Smooth muscle cell (in vitro differentiated cells): ENCODE measurements at regions not wholly inside any gene's neighbourhood (a gene's known extent, or its start where the extent isn't known, plus 50 kb on each side); places are given as distances from the start of the nearest gene placed in this dataset.

Experiments used
- DNase-seq: peaks from one replicate; lab custom pipeline; 2025; ENCODE audit not compliant: unreplicated experiment; lab: John Stamatoyannopoulos, UW
- H2AFZ ChIP-seq: fragments of 200-600 bp; sonication (generic); 2 replicates; pipeline ENCODE4 v1.6.0; 2016; ENCODE audit warnings: antibody characterized with exemption, low read depth, mild to moderate bottlenecking
- H3F3A ChIP-seq: fragments of 200-600 bp; sonication (generic); 2 replicates; pipeline ENCODE4 v1.6.0; 2017; ENCODE audit warnings: antibody characterized with exemption, low read depth
- H3K27ac ChIP-seq: fragments of 200-600 bp; sonication (generic); 2 replicates; pipeline ENCODE4 v1.5.1; 2016; ENCODE audit warnings: low read depth, mild to moderate bottlenecking
- H3K27me3 ChIP-seq: fragments of 200-600 bp; sonication (generic); 2 replicates; pipeline ENCODE4 v1.6.1; 2016; ENCODE audit warnings: low read depth, mild to moderate bottlenecking
- H3K36me3 ChIP-seq: fragments of 200-600 bp; sonication (generic); 2 replicates; pipeline ENCODE4 v1.5.1; 2016; ENCODE audit warnings: low read depth
- H3K4me1 ChIP-seq: fragments of 200-600 bp; sonication (generic); 2 replicates; pipeline ENCODE4 v1.5.1; 2016; ENCODE audit warnings: low read depth
- H3K4me2 ChIP-seq: fragments of 200-600 bp; sonication (generic); 2 replicates; pipeline ENCODE4 v1.6.0; 2016; ENCODE audit warnings: mild to moderate bottlenecking
- H3K4me3 ChIP-seq: fragments of 200-600 bp; sonication (generic); 2 replicates; pipeline ENCODE4 v1.5.1; 2016; ENCODE audit warnings: mild to moderate bottlenecking
- H3K79me2 ChIP-seq: fragments of 200-600 bp; sonication (generic); 2 replicates; pipeline ENCODE4 v1.6.0; 2016; ENCODE audit warnings: low read depth, mild to moderate bottlenecking
- H3K9ac ChIP-seq: fragments of 200-600 bp; sonication (generic); 2 replicates; pipeline ENCODE4 v1.6.0; 2016; ENCODE audit warnings: low read depth
- H3K9me3 ChIP-seq: fragments of 200-600 bp; sonication (generic); replicated peaks from 2 replicates; pipeline ENCODE4 v1.5.1; 2016; ENCODE audit warnings: low read depth
- H4K20me1 ChIP-seq: fragments of 200-600 bp; sonication (generic); 2 replicates; pipeline ENCODE4 v1.6.0; 2016; ENCODE audit warnings: low read depth
- CTCF ChIP-seq: fragments of 200-600 bp; sonication (generic); IDR thresholded peaks from 2 replicates; pipeline ENCODE4 v1.5.1; 2017; ENCODE audit warnings: borderline replicate concordance, mild to moderate bottlenecking, antibody characterized with exemption; ENCODE audit not compliant: insufficient read depth, poor library complexity, severe bottlenecking
- whole genome bisulfite sequencing: methylation state at CpG from one replicate; pipeline ENCODE4 v1.1.7; 2016; ENCODE audit warnings: low lambda C conversion rate; 5-methylcytosine and 5-hydroxymethylcytosine counted together

- no peak overlapping the region for H3K9ac ChIP-seq
- H3K4me1 ChIP-seq: no peaks in the 10 kb centered on the region
- H3F3A ChIP-seq: no peaks in the 10 kb centered on the region
- H3K27ac ChIP-seq: no peak overlapping the region
- no peak overlapping the region for H3K4me3 ChIP-seq
- peaks cover 19% of the 10 kb centered on the region for H3K27me3 ChIP-seq
- no peak for DNase-seq
- WGBS: 93% methylated on average over 6 of the region's 6 CpGs
- no peak for TF ChIP-seq CTCF
- no peaks in the 10 kb centered on the region for H4K20me1 ChIP-seq
- no peak overlapping the region for H2AFZ ChIP-seq
- no peaks in the 10 kb centered on the region for H3K79me2 ChIP-seq
- H3K4me2 ChIP-seq: no peak overlapping the region
- H3K9me3 ChIP-seq: no peaks in the 10 kb centered on the region
- no peaks in the 10 kb centered on the region for H3K36me3 ChIP-seq
Observed at GRCh38 chr19:30284209-30284608, 88.0 kb upstream of the ZNF536 start.

GRCh38 chr19:30284885-30285284 lies 87.3 kb upstream of the ZNF536 start:
- H3K9me3 ChIP-seq: no peaks in the 10 kb centered on the region
- no peaks in the 10 kb centered on the region for H3K79me2 ChIP-seq
- no peak overlapping the region for H3K4me2 ChIP-seq
- no peak for DNase-seq
- H3K9ac ChIP-seq: no peak overlapping the region
- no peaks in the 10 kb centered on the region for H3K36me3 ChIP-seq
- H3K27ac ChIP-seq: no peak overlapping the region
- no peak overlapping the region for H3K4me3 ChIP-seq
- H3K4me1 ChIP-seq: no peaks in the 10 kb centered on the region
- peaks cover 18% of the 10 kb centered on the region for H3K27me3 ChIP-seq
- no peak overlapping the region for H2AFZ ChIP-seq
- H3F3A ChIP-seq: no peaks in the 10 kb centered on the region
- no peaks in the 10 kb centered on the region for H4K20me1 ChIP-seq
- no peak for TF ChIP-seq CTCF
- WGBS: 89% methylated on average over 3 of the region's 3 CpGs

- no peak for DNase-seq
- no peak overlapping the region for H2AFZ ChIP-seq
- no peaks in the 10 kb centered on the region for H4K20me1 ChIP-seq
- H3F3A ChIP-seq: no peaks in the 10 kb centered on the region
- 87% methylated on average over 3 of the region's 3 CpGs for WGBS
- no peak for TF ChIP-seq CTCF
- peaks cover 11% of the 10 kb centered on the region for H3K27me3 ChIP-seq
- no peak overlapping the region for H3K9ac ChIP-seq
- no peaks in the 10 kb centered on the region for H3K79me2 ChIP-seq
- no peaks in the 10 kb centered on the region for H3K4me1 ChIP-seq
- no peak overlapping the region for H3K4me2 ChIP-seq
- no peak overlapping the region for H3K4me3 ChIP-seq
- no peaks in the 10 kb centered on the region for H3K9me3 ChIP-seq
- no peak overlapping the region for H3K27ac ChIP-seq
- no peaks in the 10 kb centered on the region for H3K36me3 ChIP-seq
Observed at GRCh38 chr19:30286378-30286777, 85.8 kb upstream of the ZNF536 start.

- no peak overlapping the region for H3K4me3 ChIP-seq
- no peak for DNase-seq
- no peak overlapping the region for H3K4me2 ChIP-seq
- H3K9ac ChIP-seq: no peak overlapping the region
- H3K79me2 ChIP-seq: no peaks in the 10 kb centered on the region
- H4K20me1 ChIP-seq: no peaks in the 10 kb centered on the region
- H2AFZ ChIP-seq: no peak overlapping the region
- no peak for TF ChIP-seq CTCF
- H3K4me1 ChIP-seq: no peaks in the 10 kb centered on the region
- 88% methylated on average over 1 of the region's 2 CpGs for WGBS
- peaks cover 11% of the 10 kb centered on the region for H3K27me3 ChIP-seq
- H3K27ac ChIP-seq: no peak overlapping the region
- no peaks in the 10 kb centered on the region for H3K36me3 ChIP-seq
- no peaks in the 10 kb centered on the region for H3F3A ChIP-seq
- no peaks in the 10 kb centered on the region for H3K9me3 ChIP-seq
Observed at GRCh38 chr19:30287259-30287658, 84.9 kb upstream of the ZNF536 start.
